CD14-positive monocyte (primary cell): ENCODE measurements at regions not wholly inside any gene's neighbourhood (a gene's known extent, or its start where the extent isn't known, plus 50 kb on each side); places are given as distances from the start of the nearest gene placed in this dataset.

Source experiments
- DNase-seq, 3 donors: peaks; one replicate each; pipeline ENCODE4 v3.0.0-alpha.2; 2011 to 2022
- H2AFZ ChIP-seq: 2 replicates; pipeline ENCODE4 v1.6.0; 2012; ENCODE audit warnings: mild to moderate bottlenecking, low read depth, low read length, inconsistent platforms; ENCODE audit not compliant: insufficient read depth, poor library complexity, severe bottlenecking
- H3K27ac ChIP-seq, 2 donors: 1 replicate in 1 of 2; 2 replicates in 1 of 2; pipeline ENCODE4 v1.5.1; 2012 to 2013; ENCODE audit warnings: low read length in 2 of 2, control low read depth in 1 of 2, inconsistent platforms in 1 of 2, low read depth in 1 of 2, mild to moderate bottlenecking in 1 of 2
- H3K27me3 ChIP-seq, 2 donors: one replicate each; pipeline versions ENCODE4 v1.6.0 to v1.6.1; 2011 to 2013; ENCODE audit warnings: low read length in 2 of 2; ENCODE audit not compliant: control insufficient read depth in 2 of 2, insufficient read depth in 2 of 2
- H3K36me3 ChIP-seq, 2 donors: replicated peaks in 1 of 2; 1 replicate in 1 of 2; 2 replicates in 1 of 2; pipeline versions ENCODE4 v1.5.1 to v1.6.1; 2012 to 2013; ENCODE audit warnings: low read length in 2 of 2, control low read depth in 1 of 2, inconsistent platforms in 1 of 2, mild to moderate bottlenecking in 1 of 2; ENCODE audit not compliant: insufficient read depth in 2 of 2, control insufficient read depth in 1 of 2
- H3K4me1 ChIP-seq, 2 donors: 1 replicate in 1 of 2; 2 replicates in 1 of 2; pipeline versions ENCODE4 v1.5.1 to v1.6.1; 2012 to 2013; ENCODE audit warnings: low read length in 2 of 2, control low read depth in 1 of 2, inconsistent platforms in 1 of 2, mild to moderate bottlenecking in 1 of 2, moderate library complexity in 1 of 2; ENCODE audit not compliant: insufficient read depth in 2 of 2, control insufficient read depth in 1 of 2
- H3K4me2 ChIP-seq: replicated peaks from 2 replicates; pipeline ENCODE3; 2012; ENCODE audit warnings: low read length, moderate library complexity, mild to moderate bottlenecking; ENCODE audit not compliant: poor library complexity, severe bottlenecking; ENCODE audit errors: extremely low read depth
- H3K4me3 ChIP-seq, 3 experiments: fragments of 200-600 bp in 1 of 3; sonication (generic) in 1 of 3; replicated peaks in 1 of 3; 1 replicate in 2 of 3; 2 replicates in 1 of 3; pipeline ENCODE4 v1.5.1; 2011 to 2013; ENCODE audit warnings: low read length in 3 of 3, mild to moderate bottlenecking in 3 of 3, control low read depth in 2 of 3, low read depth in 2 of 3, inconsistent platforms in 1 of 3, moderate library complexity in 1 of 3
- H3K79me2 ChIP-seq: 2 replicates; pipeline ENCODE4 v1.6.0; 2012; ENCODE audit warnings: mild to moderate bottlenecking, control low read depth, inconsistent platforms, low read length, moderate library complexity; ENCODE audit not compliant: insufficient read depth
- H3K9ac ChIP-seq: 2 replicates; pipeline ENCODE4 v1.6.0; 2017; ENCODE audit warnings: low read length, mild to moderate bottlenecking; ENCODE audit not compliant: insufficient read depth, poor library complexity, severe bottlenecking
- H3K9me3 ChIP-seq, 2 donors: replicated peaks in 1 of 2; 1 replicate in 1 of 2; 2 replicates in 1 of 2; pipeline versions ENCODE4 v1.5.1 to v1.6.1; 2012 to 2013; ENCODE audit warnings: low read length in 2 of 2, control low read depth in 1 of 2; ENCODE audit not compliant: control insufficient read depth in 1 of 2, insufficient read depth in 1 of 2
- H4K20me1 ChIP-seq: 2 replicates; pipeline ENCODE4 v1.6.0; 2012; ENCODE audit warnings: mild to moderate bottlenecking, low read length, control low read depth, moderate library complexity; ENCODE audit not compliant: insufficient read depth
- H3K27ac Mint-ChIP-seq, 7 donors: one replicate each; pipeline ENCODE4 v1.8.0; 2020; ENCODE audit warnings: mild to moderate bottlenecking in 7 of 7, mixed read lengths in 7 of 7, moderate library complexity in 6 of 7, inconsistent platforms in 2 of 7
- H3K27me3 Mint-ChIP-seq, 3 donors: one replicate each; pipeline ENCODE4 v1.8.0; 2021 to 2022; ENCODE audit warnings: low read depth in 3 of 3, mild to moderate bottlenecking in 3 of 3, mixed read lengths in 3 of 3, moderate library complexity in 3 of 3, inconsistent platforms in 1 of 3
- H3K36me3 Mint-ChIP-seq, 2 donors: one replicate each; pipeline ENCODE4 v1.8.0; 2020; ENCODE audit warnings: mixed read lengths in 2 of 2, inconsistent platforms in 1 of 2, mild to moderate bottlenecking in 1 of 2
- H3K4me1 Mint-ChIP-seq: one replicate; pipeline ENCODE4 v1.8.0; 2020; ENCODE audit warnings: mild to moderate bottlenecking, mixed read lengths
- H3K4me3 Mint-ChIP-seq, 2 donors: one replicate each; pipeline ENCODE4 v1.8.0; 2020; ENCODE audit warnings: mild to moderate bottlenecking in 2 of 2, mixed read lengths in 2 of 2, moderate library complexity in 1 of 2
- H3K9me3 Mint-ChIP-seq, 7 donors: one replicate each; pipeline ENCODE4 v1.8.0; 2020 to 2022; ENCODE audit warnings: mixed read lengths in 7 of 7, mild to moderate bottlenecking in 6 of 7, moderate library complexity in 6 of 7, inconsistent platforms in 2 of 7
- CTCF ChIP-seq: fragments of 200-600 bp; IDR thresholded peaks from one replicate; pipeline ENCODE4 v1.8.0; 2022; ENCODE audit warnings: antibody characterized with exemption, mild to moderate bottlenecking
- WGBS: methylation state at CpG from one replicate; pipeline ENCODE4 v1.1.5; 2013; ENCODE audit warnings: missing lambda C conversion rate; ENCODE audit not compliant: insufficient coverage; 5-methylcytosine and 5-hydroxymethylcytosine counted together
- intact Hi-C, 2 donors: fragments of 100-400 bp; cut with micrococcal nuclease; formaldehyde crosslinking; loops; one replicate each; pipeline versions ENCODE4 v1.15.0 to v1.15.1; 2023

GRCh38 chr7:16137944-16138343 lies 283.4 kb downstream of the CRPPA start:
- Mint-ChIP-seq H3K27me3 (no peaks in the 10 kb centered on the region), H3K4me1 (no peaks in the 10 kb centered on the region), H3K27ac (no peak overlapping the region), H3K9me3 (peaks cover 0 to 12% (median 0%) of the 10 kb centered on the region in 7 donors), H3K4me3 (no peak overlapping the region), H3K36me3 (no peaks in the 10 kb centered on the region)
- H3K79me2 ChIP-seq = no peaks in the 10 kb centered on the region
- no peak overlapping the region for H2AFZ ChIP-seq
- H3K4me3 ChIP-seq = no peak overlapping the region
- WGBS = no CpG with 5 or more reads among the region's 2 CpGs
- no peak overlapping the region for H3K27ac ChIP-seq
- H3K36me3 ChIP-seq = no peaks in the 10 kb centered on the region
- no peaks in the 10 kb centered on the region for H3K4me1 ChIP-seq
- peaks cover 0 to 4% of the 10 kb centered on the region in 2 donors for H3K9me3 ChIP-seq
- no peak for DNase-seq
- H3K27me3 ChIP-seq = no peaks in the 10 kb centered on the region
- H3K9ac ChIP-seq = no peak overlapping the region
- intact Hi-C loops = no loop called here
- H3K4me2 ChIP-seq = no peak overlapping the region
- TF ChIP-seq CTCF = no peak
- no peaks in the 10 kb centered on the region for H4K20me1 ChIP-seq

- no peaks in the 10 kb centered on the region for H3K4me1 ChIP-seq
- no peaks in the 10 kb centered on the region for H3K27me3 ChIP-seq
- no peak overlapping the region for H3K27ac ChIP-seq
- DNase-seq = no peak
- H3K36me3 Mint-ChIP-seq = no peaks in the 10 kb centered on the region
- no peak overlapping the region for H3K9ac ChIP-seq
- no peak overlapping the region for H2AFZ ChIP-seq
- H3K79me2 ChIP-seq = no peaks in the 10 kb centered on the region
- H3K27me3 Mint-ChIP-seq = no peaks in the 10 kb centered on the region
- peaks cover 0 to 4% of the 10 kb centered on the region in 2 donors for H3K9me3 ChIP-seq
- no peak overlapping the region for H3K4me3 Mint-ChIP-seq
- no peaks in the 10 kb centered on the region for H3K36me3 ChIP-seq
- WGBS = no CpG with 5 or more reads among the region's 2 CpGs
- H3K4me2 ChIP-seq = no peak overlapping the region
- no peak for TF ChIP-seq CTCF
- no peak overlapping the region for H3K4me3 ChIP-seq
- no peaks in the 10 kb centered on the region for H3K4me1 Mint-ChIP-seq
- no peaks in the 10 kb centered on the region for H4K20me1 ChIP-seq
- no peak overlapping the region for H3K27ac Mint-ChIP-seq
- peaks cover 0 to 12% (median 0%) of the 10 kb centered on the region in 7 donors for H3K9me3 Mint-ChIP-seq
- intact Hi-C loops = no loop called here
Measured at GRCh38 chr7:16136896-16137295, 284.4 kb downstream of the CRPPA start.
